ENCODE measurements at regions not wholly inside any gene's neighbourhood (a gene's known extent, or its start where the extent isn't known, plus 50 kb on each side); places are given as distances from the start of the nearest gene placed in this dataset.

- Histone ChIP-seq H2AFZ (ENCODE audit: low read depth, low read length) (no peak overlapping the region), H3K27me3 (ENCODE audit: insufficient read depth, low read length) (no peaks in the 10 kb centered on the region)
Measured at GRCh38 chr6:93059911-93060310, 359.4 kb downstream of the EPHA7 start.

GRCh38 chr6:93057584-93057983 is 361.8 kb downstream of the EPHA7 start:
- Histone ChIP-seq H3K36me3 (ENCODE audit: insufficient read depth, low read length) (no peaks in the 10 kb centered on the region), H3K27me3 (ENCODE audit: insufficient read depth, low read length) (no peaks in the 10 kb centered on the region), H3K4me3 (ENCODE audit: low read length) (no peak overlapping the region), H3K9me3 (ENCODE audit: low read length) (no peaks in the 10 kb centered on the region), H3K4me1 (ENCODE audit: insufficient read depth, low read length) (no peaks in the 10 kb centered on the region), H2AFZ (ENCODE audit: low read depth, low read length) (no peak overlapping the region)

More at GRCh38 chr6:93059911-93060310, 359.4 kb downstream of the EPHA7 start:
- Histone ChIP-seq H3K36me3 (ENCODE audit: insufficient read depth, low read length) (no peaks in the 10 kb centered on the region), H3K4me3 (ENCODE audit: low read length) (no peak overlapping the region), H3K4me1 (ENCODE audit: insufficient read depth, low read length) (no peaks in the 10 kb centered on the region), H3K9me3 (ENCODE audit: low read length) (no peaks in the 10 kb centered on the region)

- Histone ChIP-seq H3K36me3 (ENCODE audit: insufficient read depth, low read length) (no peaks in the 10 kb centered on the region), H3K27me3 (ENCODE audit: insufficient read depth, low read length) (no peaks in the 10 kb centered on the region), H2AFZ (ENCODE audit: low read depth, low read length) (no peak overlapping the region), H3K4me1 (ENCODE audit: insufficient read depth, low read length) (no peaks in the 10 kb centered on the region), H3K9me3 (ENCODE audit: low read length) (no peaks in the 10 kb centered on the region), H3K4me3 (ENCODE audit: low read length) (no peak overlapping the region)
Measured at GRCh38 chr6:93048381-93048780, 371.0 kb downstream of the EPHA7 start.

- Histone ChIP-seq H2AFZ (ENCODE audit: low read depth, low read length) (no peak overlapping the region), H3K4me1 (ENCODE audit: insufficient read depth, low read length) (no peaks in the 10 kb centered on the region), H3K27me3 (ENCODE audit: insufficient read depth, low read length) (no peaks in the 10 kb centered on the region), H3K4me3 (ENCODE audit: low read length) (no peak overlapping the region), H3K9me3 (ENCODE audit: low read length) (no peaks in the 10 kb centered on the region), H3K36me3 (ENCODE audit: insufficient read depth, low read length) (no peaks in the 10 kb centered on the region)
Measured at GRCh38 chr6:93047033-93047432, 372.3 kb downstream of the EPHA7 start.

GRCh38 chr6:93045156-93045555 is 374.2 kb downstream of the EPHA7 start:
- Histone ChIP-seq H3K9me3 (ENCODE audit: low read length) (no peaks in the 10 kb centered on the region), H2AFZ (ENCODE audit: low read depth, low read length) (no peak overlapping the region), H3K36me3 (ENCODE audit: insufficient read depth, low read length) (no peaks in the 10 kb centered on the region), H3K27me3 (ENCODE audit: insufficient read depth, low read length) (no peaks in the 10 kb centered on the region), H3K4me3 (ENCODE audit: low read length) (no peak overlapping the region), H3K4me1 (ENCODE audit: insufficient read depth, low read length) (no peaks in the 10 kb centered on the region)

- Histone ChIP-seq H2AFZ (ENCODE audit: low read depth, low read length) (no peak overlapping the region), H3K9me3 (ENCODE audit: low read length) (peaks cover 6% of the 10 kb centered on the region), H3K36me3 (ENCODE audit: insufficient read depth, low read length) (no peaks in the 10 kb centered on the region), H3K4me1 (ENCODE audit: insufficient read depth, low read length) (no peaks in the 10 kb centered on the region), H3K4me3 (ENCODE audit: low read length) (no peak overlapping the region), H3K27me3 (ENCODE audit: insufficient read depth, low read length) (no peaks in the 10 kb centered on the region)
Measured at GRCh38 chr6:93040375-93040774, 379.0 kb downstream of the EPHA7 start.

GRCh38 chr6:93036835-93037234 is 382.5 kb downstream of the EPHA7 start:
- Histone ChIP-seq H3K9me3 (ENCODE audit: low read length) (peaks cover 6% of the 10 kb centered on the region), H3K27me3 (ENCODE audit: insufficient read depth, low read length) (no peaks in the 10 kb centered on the region), H3K36me3 (ENCODE audit: insufficient read depth, low read length) (no peaks in the 10 kb centered on the region), H3K4me1 (ENCODE audit: insufficient read depth, low read length) (no peaks in the 10 kb centered on the region), H3K4me3 (ENCODE audit: low read length) (no peak overlapping the region), H2AFZ (ENCODE audit: low read depth, low read length) (no peak overlapping the region)

- Histone ChIP-seq H3K36me3 (ENCODE audit: insufficient read depth, low read length) (no peaks in the 10 kb centered on the region), H3K27me3 (ENCODE audit: insufficient read depth, low read length) (no peaks in the 10 kb centered on the region), H2AFZ (ENCODE audit: low read depth, low read length) (no peak overlapping the region), H3K4me3 (ENCODE audit: low read length) (no peak overlapping the region), H3K4me1 (ENCODE audit: insufficient read depth, low read length) (no peaks in the 10 kb centered on the region), H3K9me3 (ENCODE audit: low read length) (peaks cover 6% of the 10 kb centered on the region)
Measured at GRCh38 chr6:93035756-93036155, 383.6 kb downstream of the EPHA7 start.

- no peaks in the 10 kb centered on the region for H3K27me3 ChIP-seq (ENCODE audit: insufficient read depth, low read length)
Measured at GRCh38 chr6:93021235-93021915, 398.0 kb downstream of the EPHA7 start.

GRCh38 chr6:93017626-93018025 is 401.7 kb downstream of the EPHA7 start:
- Histone ChIP-seq H3K4me1 (ENCODE audit: insufficient read depth, low read length) (no peaks in the 10 kb centered on the region), H3K36me3 (ENCODE audit: insufficient read depth, low read length) (no peaks in the 10 kb centered on the region)

More at GRCh38 chr6:93021235-93021915, 398.0 kb downstream of the EPHA7 start:
- H3K4me3 ChIP-seq (ENCODE audit: low read length): no peak overlapping the region
- H3K36me3 ChIP-seq (ENCODE audit: insufficient read depth, low read length): no peaks in the 10 kb centered on the region
- no peaks in the 10 kb centered on the region for H3K9me3 ChIP-seq (ENCODE audit: low read length)
- no peaks in the 10 kb centered on the region for H3K4me1 ChIP-seq (ENCODE audit: insufficient read depth, low read length)
- no peak overlapping the region for H2AFZ ChIP-seq (ENCODE audit: low read depth, low read length)

GRCh38 chr6:93017213-93017612 is 402.1 kb downstream of the EPHA7 start:
- Histone ChIP-seq H3K9me3 (ENCODE audit: low read length) (no peaks in the 10 kb centered on the region), H3K36me3 (ENCODE audit: insufficient read depth, low read length) (no peaks in the 10 kb centered on the region), H3K4me3 (ENCODE audit: low read length) (no peak overlapping the region), H2AFZ (ENCODE audit: low read depth, low read length) (no peak overlapping the region), H3K4me1 (ENCODE audit: insufficient read depth, low read length) (no peaks in the 10 kb centered on the region), H3K27me3 (ENCODE audit: insufficient read depth, low read length) (no peaks in the 10 kb centered on the region)

More at GRCh38 chr6:93017626-93018025, 401.7 kb downstream of the EPHA7 start:
- Histone ChIP-seq H3K27me3 (ENCODE audit: insufficient read depth, low read length) (no peaks in the 10 kb centered on the region), H3K9me3 (ENCODE audit: low read length) (no peaks in the 10 kb centered on the region), H3K4me3 (ENCODE audit: low read length) (no peak overlapping the region), H2AFZ (ENCODE audit: low read depth, low read length) (no peak overlapping the region)

GRCh38 chr6:93013054-93013453 is 406.3 kb downstream of the EPHA7 start:
- no peaks in the 10 kb centered on the region for H3K9me3 ChIP-seq (ENCODE audit: low read length)
- H3K27me3 ChIP-seq (ENCODE audit: insufficient read depth, low read length): no peaks in the 10 kb centered on the region
- no peaks in the 10 kb centered on the region for H3K36me3 ChIP-seq (ENCODE audit: insufficient read depth, low read length)
- H3K4me3 ChIP-seq (ENCODE audit: low read length): no peak overlapping the region
- no peaks in the 10 kb centered on the region for H3K4me1 ChIP-seq (ENCODE audit: insufficient read depth, low read length)
- H2AFZ ChIP-seq (ENCODE audit: low read depth, low read length): no peak overlapping the region

- Histone ChIP-seq H3K4me1 (ENCODE audit: insufficient read depth, low read length) (no peaks in the 10 kb centered on the region), H3K27me3 (ENCODE audit: insufficient read depth, low read length) (no peaks in the 10 kb centered on the region), H2AFZ (ENCODE audit: low read depth, low read length) (peak overlapping the region; percentile 38)
Measured at GRCh38 chr6:93008375-93008774, 411.0 kb downstream of the EPHA7 start.

GRCh38 chr6:92989656-92990055 is 429.7 kb downstream of the EPHA7 start:
- no peaks in the 10 kb centered on the region for H3K9me3 ChIP-seq (ENCODE audit: low read length)
- no peaks in the 10 kb centered on the region for H3K36me3 ChIP-seq (ENCODE audit: insufficient read depth, low read length)
- H3K4me3 ChIP-seq (ENCODE audit: low read length): no peak overlapping the region
- no peak overlapping the region for H2AFZ ChIP-seq (ENCODE audit: low read depth, low read length)
- H3K4me1 ChIP-seq (ENCODE audit: insufficient read depth, low read length): no peaks in the 10 kb centered on the region
- H3K27me3 ChIP-seq (ENCODE audit: insufficient read depth, low read length): no peaks in the 10 kb centered on the region

More at GRCh38 chr6:93008375-93008774, 411.0 kb downstream of the EPHA7 start:
- no peak overlapping the region for H3K4me3 ChIP-seq (ENCODE audit: low read length)
- H3K9me3 ChIP-seq (ENCODE audit: low read length): no peaks in the 10 kb centered on the region
- H3K36me3 ChIP-seq (ENCODE audit: insufficient read depth, low read length): no peaks in the 10 kb centered on the region

All from neuron (in vitro differentiated cells).